GM23338 (cell line): ENCODE measurements at regions not wholly inside any gene's neighbourhood (a gene's known extent, or its start where the extent isn't known, plus 50 kb on each side); places are given as distances from the start of the nearest gene placed in this dataset.
A peak's percentile ranks its signal among the peaks of the same experiment; 100 is the strongest.

Experiments
- ATAC-seq: fragments of 200-7000 bp; cut with Tn5 transposase; 3 replicates; pipeline ENCODE4 v1.9.1; 2020
- DNase-seq: peaks from one replicate; pipeline ENCODE4 v3.0.0-alpha.2; 2015; ENCODE audit warnings: low spot score
- H2AFZ ChIP-seq: fragments of 200-600 bp; sonication (generic); 2 replicates; pipeline ENCODE4 v1.8.0; 2016; ENCODE audit warnings: antibody characterized with exemption, mild to moderate bottlenecking, moderate library complexity
- H3F3A ChIP-seq: fragments of 200-600 bp; sonication (generic); replicated peaks from 2 replicates; pipeline ENCODE4 v1.8.0; 2017; ENCODE audit warnings: antibody characterized with exemption, mixed run types, low read depth
- H3K27ac ChIP-seq: fragments of 200-600 bp; sonication (generic); 2 replicates; pipeline ENCODE4 v1.6.1; 2016; ENCODE audit warnings: low read depth
- H3K27me3 ChIP-seq: fragments of 200-600 bp; sonication (generic); 2 replicates; pipeline ENCODE4 v1.8.0; 2016; ENCODE audit warnings: mild to moderate bottlenecking, mixed run types, moderate library complexity; ENCODE audit not compliant: insufficient read depth
- H3K36me3 ChIP-seq: fragments of 200-600 bp; sonication (generic); 2 replicates; pipeline ENCODE4 v1.8.0; 2016; ENCODE audit warnings: mild to moderate bottlenecking; ENCODE audit not compliant: insufficient read depth
- H3K4me1 ChIP-seq: fragments of 200-600 bp; sonication (generic); 2 replicates; pipeline ENCODE4 v1.8.0; 2016; ENCODE audit warnings: mild to moderate bottlenecking, moderate library complexity; ENCODE audit not compliant: insufficient read depth
- H3K4me2 ChIP-seq: fragments of 200-600 bp; sonication (generic); 2 replicates; pipeline ENCODE4 v1.7.1; 2017; ENCODE audit warnings: mixed run types
- H3K4me3 ChIP-seq: fragments of 200-600 bp; sonication (generic); 2 replicates; pipeline ENCODE4 v1.6.1; 2016; ENCODE audit warnings: mixed run types
- H3K79me2 ChIP-seq: fragments of 200-600 bp; sonication (generic); replicated peaks from 2 replicates; pipeline ENCODE4 v1.8.0; 2017; ENCODE audit warnings: mild to moderate bottlenecking; ENCODE audit not compliant: insufficient read depth
- H3K9me2 ChIP-seq: fragments of 200-600 bp; sonication (generic); 2 replicates; pipeline ENCODE4 v1.8.0; 2017; ENCODE audit not compliant: insufficient read depth
- H4K20me1 ChIP-seq: fragments of 200-600 bp; sonication (generic); replicated peaks from 2 replicates; pipeline ENCODE4 v1.8.0; 2017; ENCODE audit warnings: mild to moderate bottlenecking; ENCODE audit not compliant: insufficient read depth
- H3K27ac Mint-ChIP-seq: 2 replicates; pipeline ENCODE4 v1.8.0; 2020; ENCODE audit warnings: inconsistent platforms, mild to moderate bottlenecking, moderate library complexity, mixed read lengths
- H3K27me3 Mint-ChIP-seq: 3 replicates; pipeline ENCODE4 v1.8.0; 2022; ENCODE audit warnings: low read depth, mild to moderate bottlenecking, moderate library complexity, mixed read lengths, inconsistent platforms; ENCODE audit not compliant: insufficient read depth, poor library complexity
- H3K36me3 Mint-ChIP-seq: 3 replicates; pipeline ENCODE4 v1.8.0; 2021; ENCODE audit warnings: low read depth, mild to moderate bottlenecking, inconsistent platforms, moderate library complexity, mixed read lengths
- H3K4me1 Mint-ChIP-seq: 3 replicates; pipeline ENCODE4 v1.8.0; 2020; ENCODE audit warnings: mild to moderate bottlenecking, inconsistent platforms, mixed read lengths
- H3K4me3 Mint-ChIP-seq: 3 replicates; pipeline ENCODE4 v1.8.0; 2021; ENCODE audit warnings: moderate library complexity, mild to moderate bottlenecking, inconsistent platforms, mixed read lengths
- H3K9me3 Mint-ChIP-seq: 3 replicates; pipeline ENCODE4 v1.8.0; 2020; ENCODE audit warnings: moderate library complexity, mild to moderate bottlenecking, inconsistent platforms, mixed read lengths
- CREB1 ChIP-seq: fragments of 250-450 bp; sonication (Bioruptor Pico); IDR thresholded peaks from 2 replicates; pipeline ENCODE4 v1.5.0; 2020; ENCODE audit warnings: low read depth, mild to moderate bottlenecking, moderate library complexity
- EZH2 ChIP-seq: fragments of 200-600 bp; sonication (generic); IDR thresholded peaks from one replicate; pipeline ENCODE4 v1.8.0; 2017; ENCODE audit warnings: antibody characterized with exemption, mild to moderate bottlenecking, low read depth; ENCODE audit not compliant: unreplicated experiment
- EZH2phosphoT487 ChIP-seq: fragments of 200-600 bp; sonication (generic); IDR thresholded peaks from one replicate; pipeline ENCODE4 v1.8.1; 2018; ENCODE audit warnings: antibody characterized with exemption; ENCODE audit not compliant: unreplicated experiment
- NANOG ChIP-seq: IDR thresholded peaks from 2 replicates; pipeline ENCODE4 v1.6.1; 2016; ENCODE audit warnings: antibody characterized with exemption, borderline replicate concordance
- POLR2AphosphoS5 ChIP-seq: IDR thresholded peaks from 2 replicates; pipeline ENCODE4 v1.6.1; 2016; ENCODE audit warnings: antibody characterized with exemption, low read depth
- REST ChIP-seq: IDR thresholded peaks from one replicate; pipeline ENCODE4 v1.6.1; 2018; ENCODE audit warnings: antibody characterized with exemption; ENCODE audit not compliant: unreplicated experiment
- STAT1 ChIP-seq: IDR thresholded peaks from one replicate; pipeline ENCODE4 v1.6.1; 2016; ENCODE audit warnings: antibody characterized with exemption; ENCODE audit not compliant: unreplicated experiment
- ZNF114 ChIP-seq: fragments of 250-450 bp; sonication (Bioruptor Pico); IDR thresholded peaks from 2 replicates; pipeline ENCODE4 v1.5.0; 2020; ENCODE audit warnings: mild to moderate bottlenecking, moderate library complexity

GRCh38 chr7:47684728-47685127 is 102.8 kb upstream of the TNS3 start:
- TF ChIP-seq NANOG: no peak
- no peak for TF ChIP-seq STAT1
- no peak for TF ChIP-seq CREB1 (CRISPR knock-in tag)
- no peak for TF ChIP-seq EZH2
- no peak for TF ChIP-seq EZH2phosphoT487
- TF ChIP-seq POLR2AphosphoS5: no peak
- TF ChIP-seq ZNF114: no peak
- TF ChIP-seq REST: no peak
- DNase-seq (no peak), ATAC-seq (no peak)
- no peak overlapping the region for H3K4me3 ChIP-seq
- H3K36me3 ChIP-seq: no peaks in the 10 kb centered on the region
- 0 out of 2 replicates have a peak, but pooled peaks cover 3% of the 10 kb centered on the region for H3F3A ChIP-seq
- H3K9me3 Mint-ChIP-seq: no peaks in the 10 kb centered on the region
- no peaks in the 10 kb centered on the region for H4K20me1 ChIP-seq
- H3K4me3 Mint-ChIP-seq: no peak overlapping the region
- H3K79me2 ChIP-seq: no peaks in the 10 kb centered on the region
- H2AFZ ChIP-seq: no peak overlapping the region
- no peak overlapping the region for H3K27ac ChIP-seq
- peaks cover 2% of the 10 kb centered on the region; the same call in 1 of the 2 replicates for H3K9me2 ChIP-seq
- no peaks in the 10 kb centered on the region for H3K27me3 ChIP-seq
- peaks cover 9% of the 10 kb centered on the region for H3K4me1 ChIP-seq
- peaks cover 24% of the 10 kb centered on the region for H3K4me1 Mint-ChIP-seq
- no peaks in the 10 kb centered on the region for H3K36me3 Mint-ChIP-seq
- H3K27me3 Mint-ChIP-seq: peaks cover 4% of the 10 kb centered on the region
- no peak overlapping the region for H3K4me2 ChIP-seq
- no peak overlapping the region for H3K27ac Mint-ChIP-seq

GRCh38 chr7:47683485-47683898 is 101.6 kb upstream of the TNS3 start:
- H3F3A ChIP-seq: 0 out of 2 replicates have a peak, but pooled peaks cover 6% of the 10 kb centered on the region
- H3K4me1 ChIP-seq: peaks cover 21% of the 10 kb centered on the region
- DNase-seq (no peak), ATAC-seq (no peak)
- peak; percentile 31 for TF ChIP-seq REST
- no peak for TF ChIP-seq POLR2AphosphoS5
- no peak overlapping the region for H3K4me3 ChIP-seq
- Mint-ChIP-seq H3K27ac (no peak overlapping the region), H3K4me1 (peaks cover 29% of the 10 kb centered on the region), H3K9me3 (no peaks in the 10 kb centered on the region), H3K4me3 (no peak overlapping the region), H3K36me3 (no peaks in the 10 kb centered on the region), H3K27me3 (peaks cover 4% of the 10 kb centered on the region)
- peaks cover 8% of the 10 kb centered on the region; the same call in 1 of the 2 replicates for H3K9me2 ChIP-seq
- no peak overlapping the region for H3K4me2 ChIP-seq
- H4K20me1 ChIP-seq: no peaks in the 10 kb centered on the region
- no peaks in the 10 kb centered on the region for H3K36me3 ChIP-seq
- H3K79me2 ChIP-seq: no peaks in the 10 kb centered on the region
- H3K27me3 ChIP-seq: no peaks in the 10 kb centered on the region
- H2AFZ ChIP-seq: no peak overlapping the region
- no peak overlapping the region for H3K27ac ChIP-seq
